ENCODE measurements at regions not wholly inside any gene's neighbourhood (a gene's known extent, or its start where the extent isn't known, plus 50 kb on each side); places are given as distances from the start of the nearest gene placed in this dataset.

DNA sequence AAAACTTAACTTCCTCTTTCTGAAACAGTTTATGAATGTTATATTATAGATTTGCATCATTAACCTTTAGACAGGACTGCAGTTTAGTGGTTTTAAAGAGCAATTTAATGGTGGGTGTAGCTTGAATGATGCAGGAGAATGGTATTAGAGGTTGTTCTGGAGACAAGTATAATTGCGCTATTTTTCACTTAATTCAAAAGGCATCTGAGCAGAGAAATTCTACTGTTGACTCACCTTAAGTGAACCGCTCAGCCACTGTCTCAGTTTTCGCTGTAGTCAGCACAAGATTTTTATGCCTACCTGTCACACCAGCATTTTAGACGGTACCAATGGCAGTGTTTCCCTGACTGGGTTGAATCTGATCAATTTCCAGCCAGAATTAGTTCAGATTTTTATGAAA, 348.8 kb upstream of the DCBLD2 start:
- TF ChIP-seq POLR2AphosphoS5 (IDR thresholded peaks at IDR 0.05; ENCODE audit: low read depth, low read length), result no peak
- no peak for TF ChIP-seq POLR2A (IDR thresholded peaks at IDR 0.05; ENCODE audit: low read depth, low read length)
- TF ChIP-seq SPI1 (IDR thresholded peaks at IDR 0.05; ENCODE audit: low read depth, low read length), result no peak
- no peak for TF ChIP-seq TAF1 (IDR thresholded peaks at IDR 0.05; ENCODE audit: low read depth, low read length)
- no peak for TF ChIP-seq POU2F2 (IDR thresholded peaks at IDR 0.05; ENCODE audit: low read depth, low read length)
- TF ChIP-seq PAX5 (IDR thresholded peaks at IDR 0.05; ENCODE audit: insufficient read depth, low read length, severe bottlenecking), result no peak
